NCI-H128 (cell line): ENCODE measurements at regions not wholly inside any gene's neighbourhood (a gene's known extent, or its start where the extent isn't known, plus 50 kb on each side); places are given as distances from the start of the nearest gene placed in this dataset.
"Not testable (repeated sequence)": the region's sequence is repeated elsewhere in the genome, so short reads cannot be mapped to it uniquely, and the experiment has no call there.

Source experiments
- DNase-seq: peaks from one replicate; lab custom pipeline; 2025; ENCODE audit not compliant: unreplicated experiment; lab: John Stamatoyannopoulos, UW

DNA sequence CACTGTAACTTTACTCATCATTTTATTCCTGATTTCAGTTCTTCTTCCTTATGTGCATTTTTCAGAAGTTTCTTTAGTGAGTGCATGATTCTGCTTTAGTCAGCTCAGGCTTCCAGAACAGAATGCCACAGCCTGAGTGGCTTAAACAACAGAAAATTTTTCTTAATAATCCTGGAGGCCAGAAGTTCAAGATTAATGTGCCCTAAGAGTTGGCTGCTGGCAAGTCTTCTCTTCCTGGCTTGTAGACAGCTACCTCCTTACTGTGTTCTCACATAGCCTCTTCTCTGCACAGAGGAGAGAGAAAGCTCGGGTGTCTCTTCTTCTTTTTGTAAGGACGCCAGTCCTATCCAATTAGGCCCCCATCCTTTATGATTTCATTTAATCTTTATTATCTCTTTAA is 443.1 kb upstream of the RGS17 start:
- no peak for DNase-seq

DNA sequence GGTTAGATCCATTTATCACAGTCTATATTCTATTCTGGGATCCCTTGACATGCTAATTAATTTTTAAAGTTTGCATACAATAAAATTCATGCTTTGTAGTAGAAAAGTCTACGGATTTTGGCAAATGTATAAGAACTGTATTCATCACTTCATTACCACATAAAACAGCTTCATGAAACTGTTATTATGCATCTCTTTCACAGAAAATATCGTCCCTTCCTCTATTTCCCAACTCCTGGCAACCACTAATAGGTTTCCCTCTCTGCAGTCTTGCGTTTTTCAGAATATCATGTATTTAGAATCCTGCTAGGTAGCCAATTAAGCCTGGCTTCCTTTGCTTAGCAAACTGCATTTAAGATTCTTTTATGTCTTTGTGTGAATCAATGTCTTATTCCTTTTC is 441.3 kb upstream of the RGS17 start:
- DNase-seq, result no peak

DNA sequence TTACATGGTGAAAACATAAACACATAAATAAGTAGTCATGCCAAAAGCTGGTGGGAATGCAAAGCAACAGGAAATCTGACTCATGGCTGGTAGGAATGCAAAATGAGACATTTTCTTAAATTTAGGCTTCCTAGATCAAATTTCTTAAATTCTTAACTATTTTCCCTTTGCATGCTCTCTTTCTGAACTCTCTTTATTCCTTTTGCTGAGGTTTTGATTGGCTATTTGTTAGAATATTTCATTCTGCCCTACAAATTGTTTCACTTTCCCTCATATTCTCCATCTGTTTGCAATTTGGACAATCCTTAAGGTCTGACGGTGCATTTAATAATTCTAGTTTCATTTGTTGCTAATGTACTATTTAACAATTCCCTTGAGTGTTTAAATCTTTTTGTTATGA is 437.5 kb upstream of the RGS17 start:
- DNase-seq, result no peak

DNA sequence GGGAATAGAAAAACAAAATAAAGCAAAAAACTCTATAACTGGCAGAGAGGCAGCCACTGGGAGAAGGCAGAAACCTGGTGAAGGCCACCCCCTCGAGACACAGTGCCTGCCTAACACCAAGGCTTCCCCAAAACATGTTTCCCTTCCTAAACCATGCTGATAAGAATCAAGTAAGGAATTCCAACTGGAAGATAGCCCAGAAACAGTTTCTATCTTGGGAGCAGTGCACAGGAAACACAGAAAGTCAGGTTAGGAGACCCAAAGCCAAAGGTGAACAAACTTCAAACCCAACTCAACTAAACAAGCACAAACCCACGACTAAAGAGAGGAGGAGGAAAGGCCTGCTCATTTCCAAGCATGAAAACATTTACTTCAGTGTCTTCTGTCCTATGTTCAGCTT is 433.7 kb upstream of the RGS17 start:
- DNase-seq, result no peak

DNA sequence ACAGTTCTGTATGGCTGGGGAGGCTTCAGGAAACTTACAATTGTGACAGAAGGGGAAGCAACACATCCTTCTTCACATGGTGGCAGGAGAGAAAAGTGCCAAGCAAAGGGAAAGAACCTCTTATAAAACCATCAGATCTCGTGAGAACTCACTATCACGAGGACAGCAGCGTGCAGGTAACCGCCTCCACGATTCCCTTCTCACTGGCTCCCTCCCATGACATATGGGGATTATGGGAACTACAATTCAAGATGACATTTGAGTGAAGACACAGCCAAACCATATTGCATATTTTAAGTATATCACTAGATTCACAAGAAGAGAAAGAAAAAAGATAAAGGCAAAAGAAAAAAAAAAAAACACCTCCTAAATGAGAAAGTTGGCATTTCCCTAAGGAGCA is 431.9 kb upstream of the RGS17 start:
- DNase-seq, result no peak

DNA sequence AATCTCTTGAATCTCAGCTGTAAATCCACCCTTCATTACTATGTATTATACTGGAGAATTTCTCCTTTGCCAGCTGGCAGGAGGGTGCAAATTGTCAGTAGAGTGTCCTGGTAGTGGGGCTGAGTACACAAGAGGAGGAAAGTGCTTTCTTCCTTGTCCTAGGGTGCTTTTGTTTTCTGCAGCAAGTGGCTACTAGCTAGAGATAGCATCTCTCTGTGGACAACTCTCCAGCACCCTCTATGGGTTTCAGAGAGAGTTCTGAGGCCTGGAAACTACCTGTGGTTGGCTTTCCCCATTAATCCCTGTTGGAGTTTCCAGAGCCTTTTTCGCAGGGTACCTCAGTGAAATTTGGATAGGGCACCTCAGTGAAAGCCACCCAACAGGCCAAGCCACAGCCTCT is 422.5 kb upstream of the RGS17 start:
- DNase-seq, result no peak

DNA sequence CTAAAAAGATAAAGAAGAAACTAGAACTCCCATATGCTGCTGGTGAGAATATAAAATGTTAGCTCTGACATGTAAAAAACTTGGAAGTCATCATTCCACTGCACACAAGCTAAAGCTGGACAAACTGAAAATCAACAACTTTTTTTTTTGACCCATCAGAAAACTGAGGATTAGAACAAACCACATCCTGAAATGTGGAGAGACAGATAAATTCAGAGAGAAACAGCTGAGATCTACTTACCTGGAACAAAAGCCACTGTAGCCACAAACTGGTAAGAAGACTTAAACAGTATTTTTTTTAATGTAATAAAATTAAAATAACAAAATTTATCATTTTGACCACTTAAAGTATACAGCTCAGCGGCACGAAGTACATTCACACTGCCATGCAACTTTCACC is 408.5 kb upstream of the RGS17 start:
- no peak for DNase-seq

DNA sequence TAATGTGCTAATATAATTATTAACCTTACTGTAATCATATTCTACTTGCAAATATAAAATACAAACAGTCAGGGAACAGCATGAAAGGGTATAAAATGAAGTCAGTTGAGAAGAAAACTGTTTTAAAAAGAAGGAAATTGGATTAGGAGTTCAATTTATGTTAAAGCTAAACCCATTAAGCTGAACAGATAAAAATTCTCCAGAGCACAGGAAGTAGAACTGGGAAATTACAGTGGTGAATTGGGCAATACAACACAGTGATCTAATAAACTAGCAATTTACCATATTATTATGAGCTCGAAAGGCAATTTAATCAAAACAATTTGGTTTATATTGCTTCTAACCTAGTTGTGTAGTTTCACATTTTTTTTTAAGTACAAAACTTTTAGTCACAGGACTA is 407.4 kb upstream of the RGS17 start:
- no peak for DNase-seq

DNA sequence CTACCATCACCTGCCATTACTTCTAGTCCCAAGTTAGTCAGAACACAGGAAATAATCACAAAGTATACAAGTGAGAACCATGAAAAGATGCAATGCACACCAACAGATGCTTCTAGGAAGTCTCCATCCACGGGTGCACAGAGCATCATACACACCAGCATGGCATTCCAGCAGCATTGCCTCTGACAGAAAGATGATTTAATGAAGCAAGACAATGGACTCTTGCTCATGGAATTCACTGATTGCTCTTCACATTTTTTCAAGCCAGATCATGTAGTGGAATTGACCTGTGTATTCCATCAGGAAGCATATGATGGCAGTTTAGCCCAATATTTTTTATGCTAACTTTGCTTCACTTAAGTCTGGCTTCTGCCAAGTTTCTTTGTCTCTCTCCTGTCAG is 406.3 kb upstream of the RGS17 start:
- DNase-seq, result no peak

DNA sequence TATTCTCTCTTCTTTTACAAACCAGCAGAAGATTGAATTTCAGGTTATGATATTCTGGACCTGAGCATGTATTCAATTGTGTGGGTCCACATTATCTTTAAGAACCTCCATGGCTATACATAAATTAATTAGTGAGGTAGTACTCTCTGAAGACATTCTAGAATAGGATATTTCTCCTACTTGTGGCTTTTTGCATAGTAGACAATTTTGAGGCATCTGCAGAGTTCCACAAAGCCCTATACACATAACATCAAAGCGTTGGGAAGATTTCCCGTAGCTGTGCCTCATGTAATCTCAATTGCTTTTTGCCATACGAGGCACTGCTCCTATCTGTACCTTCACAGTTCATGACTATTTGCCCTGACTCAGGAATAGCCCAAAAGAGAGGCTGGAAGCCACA is 395.4 kb upstream of the RGS17 start:
- DNase-seq, result no peak

DNA sequence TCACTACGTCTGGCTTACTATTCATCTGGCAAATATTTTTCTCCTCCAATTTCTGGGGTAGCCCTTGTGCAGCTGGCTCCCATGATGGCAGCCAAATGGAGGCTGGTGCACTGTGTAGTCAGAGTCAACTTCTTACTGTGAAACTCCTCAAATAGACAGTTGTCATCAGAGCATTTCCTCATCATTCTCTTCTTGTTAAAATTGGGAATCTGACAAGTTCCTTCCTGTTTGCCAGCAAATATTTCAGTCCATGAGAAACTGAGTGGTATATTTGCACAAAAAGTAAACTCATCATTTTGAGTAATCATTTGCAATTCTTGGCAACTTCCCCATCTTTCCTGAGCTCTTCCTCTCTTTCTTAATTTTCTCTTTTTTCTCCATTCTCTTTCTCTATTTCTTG is 394.9 kb upstream of the RGS17 start:
- no peak for DNase-seq

DNA sequence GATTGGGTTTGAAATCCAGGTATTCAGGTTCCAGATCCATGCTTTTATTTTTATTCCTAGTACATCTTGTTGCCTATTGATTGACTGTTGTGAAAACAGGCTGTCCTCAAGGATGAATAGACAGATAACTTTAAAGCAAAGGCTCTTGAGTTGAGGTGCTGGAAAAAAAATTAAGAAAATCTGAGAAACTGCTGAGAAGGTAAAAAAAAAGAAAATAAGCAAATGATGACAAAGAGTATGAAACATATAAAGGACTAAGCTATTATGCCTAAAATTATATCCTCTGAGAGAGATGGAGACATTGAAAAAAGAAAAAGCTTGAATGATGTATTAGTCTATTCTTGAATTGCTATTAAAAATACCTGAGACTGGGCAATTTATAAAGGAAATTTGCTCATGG is 392.3 kb upstream of the RGS17 start:
- no peak for DNase-seq

DNA sequence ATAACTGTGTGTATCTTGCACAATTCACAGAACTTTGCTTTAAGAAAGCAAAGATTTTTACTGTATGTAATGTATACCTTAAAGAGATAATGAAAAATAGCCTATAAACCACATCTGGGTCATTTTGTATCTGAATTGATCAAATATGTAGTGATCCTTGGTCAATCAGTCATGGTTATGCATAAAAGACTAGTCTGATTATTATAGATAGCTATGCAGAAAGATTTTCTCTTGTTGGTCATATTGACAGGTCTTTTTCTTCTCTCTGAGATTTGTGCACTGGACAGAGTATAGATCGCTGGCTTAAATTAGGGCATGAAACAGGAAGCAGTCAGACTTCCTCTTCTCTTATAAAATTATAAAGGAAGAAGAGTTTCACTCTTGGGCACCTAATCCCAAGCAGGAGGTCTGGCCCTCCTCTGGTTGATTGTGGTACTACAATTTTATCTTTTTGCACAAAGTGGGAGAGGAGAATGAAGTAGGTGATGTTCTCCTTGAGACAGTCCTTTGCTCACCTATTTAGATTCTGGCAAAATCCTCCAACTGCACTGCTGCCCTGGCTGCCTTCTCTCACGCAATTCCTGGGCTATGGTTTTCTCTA is 380.9 kb upstream of the RGS17 start:
- no peak for DNase-seq

DNA sequence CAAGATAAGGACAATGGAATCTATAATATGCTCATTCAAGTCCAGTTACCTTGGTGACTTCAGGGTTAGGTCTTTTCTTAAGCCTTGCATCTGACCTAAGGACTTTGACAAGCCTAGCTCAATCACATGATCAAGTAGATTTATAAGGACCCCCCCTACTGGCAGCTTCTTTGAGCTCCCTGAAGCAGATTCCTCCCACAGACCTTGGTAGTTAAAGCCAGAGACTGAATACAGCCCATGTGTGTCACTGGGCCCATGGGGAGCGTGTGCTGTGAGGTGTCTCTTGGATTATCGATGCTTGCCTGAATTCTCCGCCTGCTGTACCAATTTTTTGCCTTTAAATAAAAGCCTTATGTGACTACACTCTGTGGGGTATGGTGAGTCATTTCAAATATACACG is 372.7 kb upstream of the RGS17 start:
- no peak for DNase-seq

DNA sequence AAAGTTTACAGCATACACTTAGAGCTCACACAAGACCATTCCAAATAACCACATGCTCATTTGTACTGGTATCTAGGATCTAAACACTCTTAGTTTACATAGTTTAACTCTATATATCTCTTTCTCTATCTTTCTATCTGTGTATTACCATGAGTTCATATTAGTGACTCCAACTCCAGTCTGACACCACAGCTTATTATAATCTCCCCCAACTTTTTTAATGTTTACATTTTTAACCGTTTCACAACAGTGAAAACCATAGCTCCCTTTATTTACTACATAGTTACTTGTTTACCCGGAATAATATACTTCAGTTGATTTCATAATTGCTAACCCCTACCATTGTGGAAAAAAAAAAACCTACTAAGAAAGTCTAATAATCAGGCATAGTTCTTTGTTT is 362.4 kb upstream of the RGS17 start:
- DNase-seq, result no peak

DNA sequence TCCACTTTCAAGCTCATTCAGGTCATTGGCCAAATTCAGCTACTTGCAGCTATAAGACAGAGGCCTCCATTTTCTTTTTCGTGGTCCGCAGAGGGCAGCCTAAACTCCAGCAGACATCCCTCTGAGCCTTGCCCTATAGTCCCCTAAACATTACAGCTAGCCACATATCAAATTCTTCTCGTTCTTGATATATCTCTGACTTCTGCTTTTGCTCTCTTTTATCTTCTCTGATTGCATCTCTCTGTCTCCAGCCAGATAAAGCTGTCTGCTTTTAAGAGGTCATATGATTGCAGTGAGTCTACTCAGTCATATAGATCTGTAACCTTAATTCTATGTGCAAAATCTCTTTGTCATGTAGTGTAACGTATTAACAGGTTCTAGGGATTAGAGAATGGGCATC is 358.4 kb upstream of the RGS17 start:
- DNase-seq, result no peak

DNA sequence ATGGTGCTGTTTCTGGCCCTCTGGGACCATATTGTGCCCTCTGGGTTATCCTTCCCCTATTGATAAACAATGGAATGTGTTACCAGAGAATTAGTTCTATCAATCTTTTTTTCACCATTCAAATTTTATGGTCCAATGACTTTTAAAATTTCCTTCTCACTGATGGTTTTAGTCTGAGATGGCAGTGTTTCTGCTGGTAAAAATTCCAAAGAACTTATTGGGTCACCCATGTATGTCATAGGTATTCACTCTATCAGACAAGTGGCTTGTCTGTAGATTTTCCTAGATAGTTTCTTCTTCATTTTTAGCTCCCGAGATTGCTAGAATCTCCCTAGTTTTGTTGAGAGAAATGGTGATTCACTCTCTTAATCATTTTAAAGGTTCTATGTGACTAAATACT is 357.2 kb upstream of the RGS17 start:
- no peak for DNase-seq

DNA sequence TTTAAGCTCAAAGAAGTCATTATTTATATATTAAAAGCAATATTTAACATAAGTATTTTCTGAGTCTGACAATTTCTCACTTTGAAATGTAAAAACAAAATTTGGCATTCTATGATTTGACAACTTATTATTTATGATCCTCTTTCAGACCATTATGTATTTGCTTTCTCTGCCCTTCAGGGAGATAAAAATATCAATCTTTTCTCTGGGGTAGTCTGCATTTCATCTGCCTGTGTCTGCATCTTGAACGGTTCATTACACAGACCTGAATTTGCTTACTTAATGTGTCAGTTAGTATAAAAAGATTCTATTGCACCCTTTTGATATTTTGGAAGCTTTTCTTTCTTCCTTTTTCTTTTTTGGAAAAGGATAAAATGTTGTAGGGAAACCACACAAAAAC is 354.0 kb upstream of the RGS17 start:
- no peak for DNase-seq

DNA sequence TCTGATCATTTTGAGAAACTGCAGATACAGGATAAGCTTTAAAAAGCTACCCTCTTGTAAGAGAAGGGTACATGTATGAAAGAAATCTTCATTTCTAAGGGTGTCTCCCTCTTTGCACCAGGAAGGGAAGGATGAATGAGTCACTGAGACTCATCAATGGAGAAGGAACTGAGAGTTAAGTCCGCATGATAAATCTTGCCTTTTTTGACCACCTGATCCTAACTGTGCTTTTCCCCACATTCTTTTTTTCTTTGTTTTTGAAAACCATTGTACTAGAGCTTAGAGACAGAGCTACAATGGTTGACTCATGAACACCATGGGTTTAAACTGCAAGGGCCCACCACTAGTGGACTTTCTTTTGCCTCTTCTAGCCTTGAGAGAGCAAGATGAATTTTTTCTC is 353.0 kb upstream of the RGS17 start:
- DNase-seq, result no peak

DNA sequence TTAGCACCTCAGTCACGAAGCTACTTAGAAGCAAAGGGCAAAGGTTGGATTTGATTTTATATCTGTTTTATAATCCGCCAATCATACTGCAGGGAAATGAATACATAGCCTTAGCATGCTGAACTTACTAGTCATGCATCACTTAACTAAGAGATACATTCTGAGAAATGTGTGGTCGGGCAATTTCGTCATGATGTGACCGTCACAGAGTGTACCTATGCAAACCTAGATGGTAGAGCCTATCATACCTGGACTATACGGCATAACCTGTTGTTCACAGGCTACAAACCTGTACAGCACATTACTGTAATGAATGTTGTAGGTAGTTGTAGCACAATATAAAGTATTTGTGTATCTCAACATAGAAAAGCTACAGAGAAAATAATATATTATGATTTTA is 345.2 kb upstream of the RGS17 start:
- no peak for DNase-seq

DNA sequence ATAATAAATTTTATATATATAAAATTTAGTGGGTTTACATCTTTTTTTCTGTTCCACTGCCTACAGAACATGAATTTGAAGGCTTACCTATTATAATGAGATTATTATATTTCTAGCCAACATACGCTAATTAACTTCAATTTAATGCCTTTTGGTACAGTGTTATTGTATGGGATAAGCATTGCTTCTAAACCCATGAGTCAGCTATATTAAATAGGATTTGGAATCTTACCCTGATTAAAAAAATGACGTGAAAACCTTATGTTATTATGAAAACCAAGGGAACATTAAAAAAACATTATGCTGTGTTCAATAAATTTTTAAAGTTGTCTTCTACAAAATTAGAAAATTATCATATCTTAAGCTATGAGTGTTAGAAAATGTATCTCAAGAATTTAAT is 334.0 kb upstream of the RGS17 start:
- DNase-seq, result no peak

DNA sequence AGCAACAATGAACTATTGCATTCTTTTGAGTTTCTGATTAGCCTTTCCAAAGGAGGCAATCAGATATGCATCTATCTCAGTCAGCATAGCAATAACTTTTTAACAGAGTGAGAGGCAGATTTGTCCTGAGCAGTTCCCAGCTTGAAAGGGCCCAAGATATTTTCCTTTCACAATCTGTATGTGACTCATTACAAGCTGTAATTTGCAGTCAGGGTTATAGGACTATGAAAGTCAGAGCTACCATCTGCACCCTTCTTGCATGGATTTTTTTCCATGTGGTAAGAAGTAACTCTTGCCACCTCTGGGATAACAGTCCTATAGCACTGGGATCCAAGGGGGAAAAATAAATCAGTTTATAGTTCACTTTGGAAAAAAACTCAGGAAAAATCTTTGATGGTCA is 318.2 kb upstream of the RGS17 start:
- no peak for DNase-seq

DNA sequence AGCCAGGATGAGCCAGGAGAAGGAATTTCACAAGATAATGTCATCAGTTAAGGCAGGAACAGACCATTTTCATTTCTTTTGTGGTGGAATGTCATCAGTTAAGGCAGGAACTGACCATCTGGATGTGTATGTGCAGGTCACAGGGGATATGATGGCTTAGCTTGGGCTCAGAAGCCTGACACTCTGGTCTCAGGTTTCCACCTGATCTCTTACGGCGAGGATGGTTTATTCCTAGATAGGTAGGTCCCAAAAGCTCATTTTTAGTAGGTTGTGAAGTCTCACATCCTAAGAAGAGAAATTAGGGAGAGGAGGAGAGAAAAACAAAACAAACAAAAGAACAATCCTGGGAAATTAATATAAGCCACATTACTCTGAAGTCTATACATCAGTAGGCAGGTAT is 311.7 kb upstream of the RGS17 start:
- not testable (repeated sequence) for DNase-seq

DNA sequence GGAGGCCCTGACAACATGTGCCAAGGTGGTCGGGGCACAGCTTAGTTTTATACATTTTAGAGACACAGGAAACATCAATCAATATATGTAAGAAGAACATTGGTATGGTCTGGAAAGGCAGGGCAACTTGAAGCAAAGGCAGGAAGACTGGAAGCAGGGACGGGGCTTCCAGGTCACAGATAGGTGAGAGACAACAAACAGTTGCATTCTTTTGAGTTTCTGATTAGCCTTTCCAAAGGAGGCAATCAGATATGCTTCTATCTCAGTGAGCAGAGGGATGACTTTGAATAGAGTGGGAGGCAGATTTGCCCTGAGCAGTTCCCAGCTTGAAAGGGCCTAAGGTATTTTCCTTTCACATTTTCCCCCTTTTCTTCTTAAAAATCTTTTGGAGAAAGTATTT is 311.0 kb upstream of the RGS17 start:
- no peak for DNase-seq
